ENCODE measurements at regions not wholly inside any gene's neighbourhood (a gene's known extent, or its start where the extent isn't known, plus 50 kb on each side); places are given as distances from the start of the nearest gene placed in this dataset.
A peak's percentile ranks its signal among the peaks of the same experiment; 100 is the strongest.
"Not testable (repeated sequence)": the region's sequence is repeated elsewhere in the genome, so short reads cannot be mapped to it uniquely, and the experiment has no call there.

DNA sequence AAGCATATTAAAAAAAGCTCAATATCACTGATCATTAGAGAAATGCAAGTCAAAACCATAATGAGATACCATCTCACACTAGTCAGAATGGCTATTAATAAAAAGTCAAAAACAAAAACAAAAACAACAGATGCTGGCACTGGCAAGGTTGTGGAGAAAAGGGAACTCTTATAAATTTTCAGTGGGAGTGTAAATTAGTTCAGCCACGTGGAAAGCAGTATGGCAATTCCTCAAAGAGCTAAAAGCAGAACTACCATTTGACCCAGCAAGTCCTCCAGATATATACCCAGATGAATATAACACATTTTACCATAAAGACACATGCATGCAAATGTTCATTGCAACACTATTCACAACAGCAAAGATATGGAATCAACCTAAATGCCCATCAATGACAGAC, 68.7 kb upstream of the MEGF10 start:
- H3K27me3 ChIP-seq (ENCODE audit: control insufficient read depth, insufficient read depth, low read length), result not testable (repeated sequence)

GRCh38 chr5:127222571-127223156, 67.9 kb upstream of the MEGF10 start:
- H3K4me3 ChIP-seq (ENCODE audit: low read length); H3K27me3 ChIP-seq (ENCODE audit: control insufficient read depth, insufficient read depth, low read length); H3K4me1 ChIP-seq (ENCODE audit: control insufficient read depth, insufficient read depth, low read length); H3K36me3 ChIP-seq (ENCODE audit: control insufficient read depth, insufficient read depth, low read length); H3K9ac ChIP-seq (ENCODE audit: low read length); H3K9me3 ChIP-seq (ENCODE audit: control insufficient read depth, low read length): not testable (repeated sequence)

More for the DNA sequence above, 68.7 kb upstream of the MEGF10 start:
- H3K9ac ChIP-seq (ENCODE audit: low read length); H3K4me1 ChIP-seq (ENCODE audit: control insufficient read depth, insufficient read depth, low read length); H3K9me3 ChIP-seq (ENCODE audit: control insufficient read depth, low read length); H3K4me3 ChIP-seq (ENCODE audit: low read length); H3K36me3 ChIP-seq (ENCODE audit: control insufficient read depth, insufficient read depth, low read length): not testable (repeated sequence)

- H3K9me3 ChIP-seq (ENCODE audit: control insufficient read depth, low read length), result no peaks in the 10 kb centered on the region
- no peaks in the 10 kb centered on the region for H3K36me3 ChIP-seq (ENCODE audit: control insufficient read depth, insufficient read depth, low read length)
- H3K9ac ChIP-seq (ENCODE audit: low read length), result no peak overlapping the region
- no peaks in the 10 kb centered on the region for H3K27me3 ChIP-seq (ENCODE audit: control insufficient read depth, insufficient read depth, low read length)
- no peak overlapping the region for H3K4me3 ChIP-seq (ENCODE audit: low read length)
- H3K4me1 ChIP-seq (ENCODE audit: control insufficient read depth, insufficient read depth, low read length), result no peaks in the 10 kb centered on the region
These were observed 67.2 kb upstream of the MEGF10 start for GRCh38 chr5:127223256-127223974.

- Histone ChIP-seq H3K9me3 (ENCODE audit: control insufficient read depth, low read length) (no peaks in the 10 kb centered on the region), H3K27me3 (ENCODE audit: control insufficient read depth, insufficient read depth, low read length) (no peaks in the 10 kb centered on the region), H3K9ac (ENCODE audit: low read length) (no peak overlapping the region), H3K4me3 (ENCODE audit: low read length) (no peak overlapping the region), H3K36me3 (ENCODE audit: control insufficient read depth, insufficient read depth, low read length) (no peaks in the 10 kb centered on the region), H3K4me1 (ENCODE audit: control insufficient read depth, insufficient read depth, low read length) (no peaks in the 10 kb centered on the region)
These were observed 62.7 kb upstream of the MEGF10 start for GRCh38 chr5:127227881-127228280.

- Histone ChIP-seq H3K27me3 (ENCODE audit: control insufficient read depth, insufficient read depth, low read length) (no peaks in the 10 kb centered on the region), H3K36me3 (ENCODE audit: control insufficient read depth, insufficient read depth, low read length) (no peaks in the 10 kb centered on the region), H3K9ac (ENCODE audit: low read length) (peak overlapping the region; percentile 65), H3K4me3 (ENCODE audit: low read length) (peak overlapping the region; percentile 70), H3K4me1 (ENCODE audit: control insufficient read depth, insufficient read depth, low read length) (no peaks in the 10 kb centered on the region), H3K9me3 (ENCODE audit: control insufficient read depth, low read length) (no peaks in the 10 kb centered on the region)
These were observed 61.9 kb upstream of the MEGF10 start for GRCh38 chr5:127228540-127229184.

DNA sequence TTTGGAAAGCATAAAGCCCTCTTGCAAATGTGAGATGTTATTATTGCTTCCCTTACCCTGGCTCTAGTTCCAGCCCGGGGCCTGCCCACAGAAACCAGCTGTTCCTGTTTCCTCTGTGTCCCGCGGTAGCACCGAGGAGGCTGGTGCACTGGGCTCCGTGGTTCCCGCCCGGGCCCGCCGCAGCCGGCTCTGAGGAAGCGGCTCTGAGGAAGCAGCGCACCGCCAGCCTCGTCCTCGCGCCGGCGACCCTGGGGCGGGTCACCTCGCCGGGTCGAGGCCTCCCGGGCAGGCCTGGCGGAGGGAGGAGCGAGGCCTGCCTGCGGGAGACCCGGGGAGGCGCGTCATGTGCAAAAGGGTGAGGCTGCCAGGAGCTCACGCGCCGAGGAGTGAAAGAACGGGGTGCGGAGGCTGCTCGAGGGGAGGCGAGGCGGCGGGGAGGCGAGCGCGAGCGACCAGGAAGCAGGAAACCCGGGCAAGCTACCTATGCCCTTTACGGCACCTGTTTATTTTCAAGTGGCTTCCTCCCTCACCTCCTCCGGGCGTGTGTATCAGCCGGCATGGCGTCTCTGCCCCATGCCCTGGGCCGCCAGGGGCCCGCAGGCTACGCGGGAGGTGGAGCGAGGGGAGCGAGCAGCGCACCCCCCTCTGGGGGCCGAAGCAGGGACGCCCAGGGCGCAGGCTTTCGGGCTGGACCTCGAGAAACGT, 61.3 kb upstream of the MEGF10 start:
- Histone ChIP-seq H3K4me3 (ENCODE audit: low read length) (peak overlapping the region; percentile 70), H3K36me3 (ENCODE audit: control insufficient read depth, insufficient read depth, low read length) (no peaks in the 10 kb centered on the region), H3K9ac (ENCODE audit: low read length) (peak overlapping the region; percentile 65), H3K9me3 (ENCODE audit: control insufficient read depth, low read length) (no peaks in the 10 kb centered on the region), H3K4me1 (ENCODE audit: control insufficient read depth, insufficient read depth, low read length) (no peaks in the 10 kb centered on the region), H3K27me3 (ENCODE audit: control insufficient read depth, insufficient read depth, low read length) (no peaks in the 10 kb centered on the region)

DNA sequence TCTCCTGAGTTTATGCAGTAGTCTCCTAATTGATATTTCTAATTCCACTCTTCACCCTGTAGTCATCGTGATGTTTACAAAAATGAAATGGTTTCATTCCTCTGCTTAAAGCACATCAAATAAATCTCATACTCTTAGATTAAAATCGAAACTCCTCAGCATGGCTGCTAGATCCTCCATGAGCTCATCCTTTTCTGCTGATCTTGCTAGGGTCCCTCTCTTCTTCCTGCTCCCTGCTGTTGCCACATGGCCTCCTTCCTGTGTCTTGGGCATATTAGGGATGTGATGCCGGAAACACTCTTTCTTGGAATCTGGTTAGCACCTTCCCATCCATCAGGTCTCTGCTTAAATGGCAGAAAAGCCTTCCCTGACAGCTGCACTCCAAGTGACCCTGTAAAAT, 59.5 kb upstream of the MEGF10 start:
- no peaks in the 10 kb centered on the region for H3K36me3 ChIP-seq (ENCODE audit: control insufficient read depth, insufficient read depth, low read length)
- H3K27me3 ChIP-seq (ENCODE audit: control insufficient read depth, insufficient read depth, low read length), result no peaks in the 10 kb centered on the region
- no peaks in the 10 kb centered on the region for H3K9me3 ChIP-seq (ENCODE audit: control insufficient read depth, low read length)
- no peak overlapping the region for H3K4me3 ChIP-seq (ENCODE audit: low read length)
- H3K9ac ChIP-seq (ENCODE audit: low read length), result no peak overlapping the region
- H3K4me1 ChIP-seq (ENCODE audit: control insufficient read depth, insufficient read depth, low read length), result no peaks in the 10 kb centered on the region

DNA sequence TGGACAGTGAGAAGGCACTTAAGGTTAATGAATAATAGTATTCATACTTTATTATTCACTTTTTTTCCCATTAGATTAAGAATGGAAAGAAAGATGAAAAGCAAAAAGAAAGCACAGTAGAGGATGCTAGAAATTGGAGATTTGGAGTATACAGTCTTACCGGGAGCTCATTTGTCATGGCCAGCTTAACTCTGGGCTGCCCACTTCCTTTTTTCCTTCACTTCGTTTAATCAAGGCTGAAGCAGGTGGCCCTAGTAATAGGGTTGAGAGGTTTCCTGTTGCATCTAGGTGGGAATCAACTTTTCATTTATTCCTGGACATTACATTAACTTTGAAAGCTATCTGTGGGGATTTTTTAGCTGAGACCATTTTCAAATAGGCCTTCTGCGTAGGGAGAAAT, 57.0 kb upstream of the MEGF10 start:
- Histone ChIP-seq H3K9me3 (ENCODE audit: control insufficient read depth, low read length) (no peaks in the 10 kb centered on the region), H3K4me3 (ENCODE audit: low read length) (no peak overlapping the region), H3K27me3 (ENCODE audit: control insufficient read depth, insufficient read depth, low read length) (no peaks in the 10 kb centered on the region), H3K4me1 (ENCODE audit: control insufficient read depth, insufficient read depth, low read length) (no peaks in the 10 kb centered on the region), H3K36me3 (ENCODE audit: control insufficient read depth, insufficient read depth, low read length) (no peaks in the 10 kb centered on the region), H3K9ac (ENCODE audit: low read length) (no peak overlapping the region)

DNA sequence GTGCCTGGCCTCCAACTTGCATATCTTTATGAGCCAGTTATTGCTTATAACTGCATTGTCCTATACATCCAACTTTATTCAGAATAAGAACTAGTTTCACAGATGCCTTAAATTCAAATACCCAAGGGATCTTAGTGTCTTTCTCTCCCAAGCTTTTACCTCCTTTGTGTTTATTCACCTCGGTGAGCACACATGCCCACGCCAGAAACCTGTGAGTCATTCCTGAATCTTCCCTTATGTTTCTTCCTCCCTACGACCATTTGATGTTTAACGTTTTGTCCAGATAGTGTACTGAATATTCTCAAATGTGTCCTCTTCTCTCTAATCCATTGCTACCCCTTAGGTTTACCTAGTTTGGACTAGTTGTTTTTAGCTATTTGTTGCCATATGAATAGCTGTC, 55.5 kb upstream of the MEGF10 start:
- no peaks in the 10 kb centered on the region for H3K4me1 ChIP-seq (ENCODE audit: control insufficient read depth, insufficient read depth, low read length)
- no peaks in the 10 kb centered on the region for H3K36me3 ChIP-seq (ENCODE audit: control insufficient read depth, insufficient read depth, low read length)
- H3K9ac ChIP-seq (ENCODE audit: low read length), result no peak overlapping the region
- no peaks in the 10 kb centered on the region for H3K27me3 ChIP-seq (ENCODE audit: control insufficient read depth, insufficient read depth, low read length)
- no peak overlapping the region for H3K4me3 ChIP-seq (ENCODE audit: low read length)
- H3K9me3 ChIP-seq (ENCODE audit: control insufficient read depth, low read length), result no peaks in the 10 kb centered on the region

- H3K27me3 ChIP-seq (ENCODE audit: control insufficient read depth, insufficient read depth, low read length), result no peaks in the 10 kb centered on the region
- no peak overlapping the region for H3K9ac ChIP-seq (ENCODE audit: low read length)
- H3K9me3 ChIP-seq (ENCODE audit: control insufficient read depth, low read length), result no peaks in the 10 kb centered on the region
- no peak overlapping the region for H3K4me3 ChIP-seq (ENCODE audit: low read length)
- no peaks in the 10 kb centered on the region for H3K36me3 ChIP-seq (ENCODE audit: control insufficient read depth, insufficient read depth, low read length)
- no peaks in the 10 kb centered on the region for H3K4me1 ChIP-seq (ENCODE audit: control insufficient read depth, insufficient read depth, low read length)
These were observed 54.3 kb upstream of the MEGF10 start for GRCh38 chr5:127236254-127236653.

Data from mucosa of stomach (tissue), 1 donor.